HUES6 (cell line): ENCODE measurements at regions not wholly inside any gene's neighbourhood (a gene's known extent, or its start where the extent isn't known, plus 50 kb on each side); places are given as distances from the start of the nearest gene placed in this dataset.

Experiments
- H3K27ac ChIP-seq: 2 replicates; pipeline ENCODE4 v1.7.0; 2013; ENCODE audit warnings: low read depth, mild to moderate bottlenecking, low read length, inconsistent platforms
- H3K27me3 ChIP-seq: 2 replicates; pipeline ENCODE4 v1.6.1; 2013; ENCODE audit warnings: low read length; ENCODE audit not compliant: control insufficient read depth, insufficient read depth
- H3K36me3 ChIP-seq: 2 replicates; pipeline ENCODE4 v1.6.1; 2013; ENCODE audit warnings: low read length; ENCODE audit not compliant: control insufficient read depth, insufficient read depth
- H3K4me1 ChIP-seq: 2 replicates; pipeline ENCODE4 v1.6.1; 2013; ENCODE audit warnings: low read length; ENCODE audit not compliant: control insufficient read depth, insufficient read depth
- H3K4me3 ChIP-seq: 2 replicates; pipeline ENCODE4 v1.5.1; 2013; ENCODE audit warnings: low read depth, low read length
- H3K9ac ChIP-seq: one replicate; pipeline ENCODE4 v1.6.1; 2013; ENCODE audit warnings: mild to moderate bottlenecking, low read length
- H3K9me3 ChIP-seq: 2 replicates; pipeline ENCODE4 v1.6.1; 2013; ENCODE audit warnings: low read depth, low read length; ENCODE audit not compliant: control insufficient read depth, insufficient read depth

- peaks cover 4% of the 10 kb centered on the region; the same call in 1 of the 2 replicates for H3K9me3 ChIP-seq
- peaks cover 32% of the 10 kb centered on the region for H3K4me1 ChIP-seq
- no peaks in the 10 kb centered on the region for H3K27me3 ChIP-seq
- no peak overlapping the region for H3K27ac ChIP-seq
- H3K36me3 ChIP-seq = no peaks in the 10 kb centered on the region
- no peak overlapping the region for H3K9ac ChIP-seq
- no peak overlapping the region for H3K4me3 ChIP-seq
Observed at GRCh38 chr16:87100306-87101058, 216.7 kb downstream of the C16orf95 start.

GRCh38 chr16:87101903-87102302 lies 215.3 kb downstream of the C16orf95 start:
- peaks cover 4% of the 10 kb centered on the region; the same call in 1 of the 2 replicates for H3K9me3 ChIP-seq
- no peak overlapping the region for H3K27ac ChIP-seq
- H3K9ac ChIP-seq = no peak overlapping the region
- H3K36me3 ChIP-seq = no peaks in the 10 kb centered on the region
- H3K27me3 ChIP-seq = no peaks in the 10 kb centered on the region
- H3K4me1 ChIP-seq = peaks cover 28% of the 10 kb centered on the region
- no peak overlapping the region for H3K4me3 ChIP-seq

- Histone ChIP-seq H3K9ac (no peak overlapping the region), H3K27me3 (no peaks in the 10 kb centered on the region), H3K27ac (no peak overlapping the region), H3K9me3 (peaks cover 7% of the 10 kb centered on the region; the same call in 1 of the 2 replicates), H3K36me3 (no peaks in the 10 kb centered on the region), H3K4me1 (peaks cover 12% of the 10 kb centered on the region), H3K4me3 (no peak overlapping the region)
Observed at GRCh38 chr16:87107201-87107600, 210.0 kb downstream of the C16orf95 start.

- Histone ChIP-seq H3K9me3 (peaks cover 7% of the 10 kb centered on the region; the same call in 1 of the 2 replicates), H3K4me1 (peaks cover 12% of the 10 kb centered on the region), H3K4me3 (no peak overlapping the region), H3K27ac (no peak overlapping the region), H3K27me3 (no peaks in the 10 kb centered on the region), H3K36me3 (no peaks in the 10 kb centered on the region), H3K9ac (no peak overlapping the region)
Observed at GRCh38 chr16:87108278-87108677, 208.9 kb downstream of the C16orf95 start.

- H3K4me3 ChIP-seq = no peak overlapping the region
- H3K27ac ChIP-seq = 0 out of 2 replicates have a peak overlapping the region, but pooled peaks have one; percentile 85
- H3K4me1 ChIP-seq = peaks cover 12% of the 10 kb centered on the region
- H3K36me3 ChIP-seq = no peaks in the 10 kb centered on the region
- H3K9me3 ChIP-seq = peaks cover 7% of the 10 kb centered on the region; the same call in 1 of the 2 replicates
- no peaks in the 10 kb centered on the region for H3K27me3 ChIP-seq
- no peak overlapping the region for H3K9ac ChIP-seq
Observed at GRCh38 chr16:87108941-87109340, 208.3 kb downstream of the C16orf95 start.

GRCh38 chr16:87114832-87115231 lies 202.4 kb downstream of the C16orf95 start:
- no peak overlapping the region for H3K27ac ChIP-seq
- H3K9me3 ChIP-seq = no peaks in the 10 kb centered on the region
- H3K4me1 ChIP-seq = peaks cover 5% of the 10 kb centered on the region; the same call in 1 of the 2 replicates
- H3K9ac ChIP-seq = no peak overlapping the region
- no peaks in the 10 kb centered on the region for H3K27me3 ChIP-seq
- no peak overlapping the region for H3K4me3 ChIP-seq
- no peaks in the 10 kb centered on the region for H3K36me3 ChIP-seq

- Histone ChIP-seq H3K4me3 (no peak overlapping the region), H3K9me3 (no peaks in the 10 kb centered on the region), H3K27ac (no peak overlapping the region), H3K27me3 (no peaks in the 10 kb centered on the region), H3K9ac (no peak overlapping the region), H3K36me3 (no peaks in the 10 kb centered on the region), H3K4me1 (0 out of 2 replicates have a peak, but pooled peaks cover under 1% of the 10 kb centered on the region)
Observed at GRCh38 chr16:87115646-87116045, 201.5 kb downstream of the C16orf95 start.

- H3K4me3 ChIP-seq = no peak overlapping the region
- H3K27me3 ChIP-seq = no peaks in the 10 kb centered on the region
- H3K36me3 ChIP-seq = no peaks in the 10 kb centered on the region
- no peak overlapping the region for H3K9ac ChIP-seq
- H3K27ac ChIP-seq = no peak overlapping the region
- no peaks in the 10 kb centered on the region for H3K4me1 ChIP-seq
- no peaks in the 10 kb centered on the region for H3K9me3 ChIP-seq
Observed at GRCh38 chr16:87117936-87118335, 199.3 kb downstream of the C16orf95 start.

GRCh38 chr16:87119168-87119567 lies 198.0 kb downstream of the C16orf95 start:
- H3K27me3 ChIP-seq = no peaks in the 10 kb centered on the region
- no peaks in the 10 kb centered on the region for H3K36me3 ChIP-seq
- H3K9ac ChIP-seq = no peak overlapping the region
- H3K4me3 ChIP-seq = no peak overlapping the region
- H3K9me3 ChIP-seq = peaks cover 6% of the 10 kb centered on the region
- no peaks in the 10 kb centered on the region for H3K4me1 ChIP-seq
- no peak overlapping the region for H3K27ac ChIP-seq

GRCh38 chr16:87119748-87120147 lies 197.4 kb downstream of the C16orf95 start:
- Histone ChIP-seq H3K9ac (no peak overlapping the region), H3K4me1 (no peaks in the 10 kb centered on the region), H3K27me3 (no peaks in the 10 kb centered on the region), H3K27ac (no peak overlapping the region), H3K9me3 (peaks cover 6% of the 10 kb centered on the region), H3K4me3 (no peak overlapping the region), H3K36me3 (no peaks in the 10 kb centered on the region)

- Histone ChIP-seq H3K27me3 (no peaks in the 10 kb centered on the region), H3K9me3 (peaks cover 6% of the 10 kb centered on the region), H3K4me1 (peaks cover 5% of the 10 kb centered on the region), H3K36me3 (no peaks in the 10 kb centered on the region), H3K4me3 (no peak overlapping the region), H3K27ac (no peak overlapping the region), H3K9ac (no peak overlapping the region)
Observed at GRCh38 chr16:87121816-87122215, 195.4 kb downstream of the C16orf95 start.
